Prostate gland (tissue), 2 donors: ENCODE measurements at regions not wholly inside any gene's neighbourhood (a gene's known extent, or its start where the extent isn't known, plus 50 kb on each side); places are given as distances from the start of the nearest gene placed in this dataset.

ENCODE experiments used
- DNase-seq: peaks from one replicate; pipeline ENCODE4 v3.0.0-alpha.2; 2019; ENCODE audit warnings: low spot score
- H3K27ac ChIP-seq, 2 donors: fragments of 200-600 bp; sonication (generic); 2 replicates each; pipeline ENCODE4 v1.5.1; 2017 to 2019
- H3K27me3 ChIP-seq: fragments of 200-600 bp; sonication (generic); replicated peaks from 2 replicates; pipeline ENCODE4 v1.5.1; 2019; ENCODE audit not compliant: insufficient read depth
- H3K36me3 ChIP-seq, 2 donors: fragments of 200-600 bp; sonication (generic); 1 replicate in 1 of 2; 2 replicates in 1 of 2; pipeline versions ENCODE4 v1.5.1 to v1.8.1; 2017 to 2019
- H3K4me1 ChIP-seq: fragments of 200-600 bp; sonication (generic); replicated peaks from 2 replicates; pipeline ENCODE4 v1.5.1; 2019
- H3K4me3 ChIP-seq, 2 donors: fragments of 200-600 bp; sonication (generic); 2 replicates each; pipeline ENCODE4 v1.5.1; 2017 to 2019
- H3K9me3 ChIP-seq: fragments of 200-600 bp; sonication (generic); 2 replicates; pipeline ENCODE4 v1.5.1; 2017
- POLR2A ChIP-seq: fragments of 450-650 bp; IDR thresholded peaks from one replicate; pipeline ENCODE4 v1.6.1; 2016; ENCODE audit warnings: antibody characterized with exemption, mild to moderate bottlenecking
- POLR2AphosphoS5 ChIP-seq: sonication (generic); formaldehyde crosslinking; IDR thresholded peaks from one replicate; pipeline ENCODE4 v1.6.1; 2017; ENCODE audit warnings: antibody characterized with exemption
- WGBS: methylation state at CpG from one replicate; pipeline ENCODE4 v1.1.5; 2018; 5-methylcytosine and 5-hydroxymethylcytosine counted together
- intact Hi-C: fragments of 100-400 bp; cut with DNase I; formaldehyde crosslinking; loops from one replicate; pipeline ENCODE4 v1.14.2; 2022
- TF ChIP-seq, protein P1 (sequence below), 4 experiments: fragments of 200-600 bp in 2 of 4; fragments of 450-650 bp in 2 of 4; sonication (generic) in 2 of 4; IDR thresholded peaks; 1 replicate in 3 of 4; 2 replicates in 1 of 4; pipeline ENCODE4 v1.5.1; 2016 to 2019; ENCODE audit warnings: antibody characterized with exemption in 4 of 4, mild to moderate bottlenecking in 2 of 4, moderate library complexity in 2 of 4

DNA sequence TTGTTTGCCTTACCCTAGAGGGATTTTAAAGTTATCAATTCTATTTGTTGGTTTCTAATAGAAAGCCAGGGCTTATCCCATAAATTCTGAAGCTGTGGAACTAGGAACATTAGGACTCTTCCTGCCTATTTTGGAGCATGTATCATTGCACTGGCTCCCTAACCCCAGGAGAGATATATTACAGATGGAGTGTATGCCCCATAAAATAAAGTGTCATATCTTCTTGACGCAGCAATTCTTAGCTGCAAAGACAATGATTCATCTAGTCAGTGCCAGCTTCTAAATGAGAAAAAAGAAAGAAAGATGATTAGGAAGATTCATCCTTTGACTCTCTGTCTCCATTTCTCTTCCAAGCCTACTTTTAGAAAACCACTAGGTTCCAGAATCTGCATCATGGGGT, 74.8 kb upstream of the MAGI1 start:
- Histone ChIP-seq H3K4me1 (no peaks in the 10 kb centered on the region), H3K27me3 (no peaks in the 10 kb centered on the region), H3K27ac (no peak overlapping the region), H3K9me3 (no peaks in the 10 kb centered on the region), H3K36me3 (no peaks in the 10 kb centered on the region), H3K4me3 (no peak overlapping the region)
- 65% methylated on average over 1 of the region's 1 CpG for WGBS
- DNase-seq = no peak
- TF ChIP-seq POLR2AphosphoS5 = no peak
- TF ChIP-seq POLR2A = no peak
- TF ChIP-seq, protein P1, sequence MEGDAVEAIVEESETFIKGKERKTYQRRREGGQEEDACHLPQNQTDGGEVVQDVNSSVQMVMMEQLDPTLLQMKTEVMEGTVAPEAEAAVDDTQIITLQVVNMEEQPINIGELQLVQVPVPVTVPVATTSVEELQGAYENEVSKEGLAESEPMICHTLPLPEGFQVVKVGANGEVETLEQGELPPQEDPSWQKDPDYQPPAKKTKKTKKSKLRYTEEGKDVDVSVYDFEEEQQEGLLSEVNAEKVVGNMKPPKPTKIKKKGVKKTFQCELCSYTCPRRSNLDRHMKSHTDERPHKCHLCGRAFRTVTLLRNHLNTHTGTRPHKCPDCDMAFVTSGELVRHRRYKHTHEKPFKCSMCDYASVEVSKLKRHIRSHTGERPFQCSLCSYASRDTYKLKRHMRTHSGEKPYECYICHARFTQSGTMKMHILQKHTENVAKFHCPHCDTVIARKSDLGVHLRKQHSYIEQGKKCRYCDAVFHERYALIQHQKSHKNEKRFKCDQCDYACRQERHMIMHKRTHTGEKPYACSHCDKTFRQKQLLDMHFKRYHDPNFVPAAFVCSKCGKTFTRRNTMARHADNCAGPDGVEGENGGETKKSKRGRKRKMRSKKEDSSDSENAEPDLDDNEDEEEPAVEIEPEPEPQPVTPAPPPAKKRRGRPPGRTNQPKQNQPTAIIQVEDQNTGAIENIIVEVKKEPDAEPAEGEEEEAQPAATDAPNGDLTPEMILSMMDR (IDR thresholded peaks at IDR 0.05) = no peak
- intact Hi-C loops = no loop called here

- DNase-seq = no peak
Measured at GRCh38 chr3:66110840-66111239, 72.1 kb upstream of the MAGI1 start.

DNA sequence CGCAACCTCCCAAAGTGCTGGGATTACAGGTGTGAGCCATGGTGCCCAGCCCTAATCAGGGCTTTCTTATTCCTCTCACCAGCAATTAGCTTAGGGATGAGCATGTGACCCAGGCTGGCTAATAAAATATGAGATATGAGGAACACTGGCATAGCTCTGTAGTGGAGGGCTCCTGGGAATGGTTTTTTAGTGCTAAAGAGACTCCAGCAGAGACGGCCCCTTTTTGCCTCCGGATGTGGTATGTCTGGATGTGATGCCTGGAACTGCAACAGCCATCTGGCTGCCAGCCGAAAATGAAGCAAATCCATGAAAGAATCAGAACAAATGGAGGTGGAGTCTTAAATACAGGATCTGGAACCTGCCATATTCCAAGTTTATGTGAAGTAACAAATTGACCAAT, 69.1 kb upstream of the MAGI1 start:
- H3K4me3 ChIP-seq = no peak overlapping the region
- no peaks in the 10 kb centered on the region for H3K27me3 ChIP-seq
- H3K27ac ChIP-seq = no peak overlapping the region
- no peaks in the 10 kb centered on the region for H3K9me3 ChIP-seq
- no peaks in the 10 kb centered on the region for H3K36me3 ChIP-seq
- WGBS = 47% methylated on average over 4 of the region's 4 CpGs
- DNase-seq = no peak
- TF ChIP-seq POLR2A (no peak), POLR2AphosphoS5 (no peak)
- TF ChIP-seq, protein P1 (IDR thresholded peaks at IDR 0.05) = no peak
- intact Hi-C loops = no loop called here
- no peaks in the 10 kb centered on the region for H3K4me1 ChIP-seq

More at GRCh38 chr3:66110840-66111239, 72.1 kb upstream of the MAGI1 start:
- no peaks in the 10 kb centered on the region for H3K27me3 ChIP-seq
- TF ChIP-seq, protein P1 (IDR thresholded peaks at IDR 0.05) = no peak
- no peak for TF ChIP-seq POLR2A
- TF ChIP-seq POLR2AphosphoS5 = no peak
- intact Hi-C loops = no loop called here
- H3K36me3 ChIP-seq = no peaks in the 10 kb centered on the region
- H3K9me3 ChIP-seq = no peaks in the 10 kb centered on the region
- H3K27ac ChIP-seq = no peak overlapping the region
- no peaks in the 10 kb centered on the region for H3K4me1 ChIP-seq
- no peak overlapping the region for H3K4me3 ChIP-seq
- 53% methylated on average over 6 of the region's 6 CpGs for WGBS

GRCh38 chr3:66106788-66107187, 68.1 kb upstream of the MAGI1 start:
- 75% methylated on average over 2 of the region's 2 CpGs for WGBS
- Histone ChIP-seq H3K9me3 (no peaks in the 10 kb centered on the region), H3K4me3 (no peak overlapping the region), H3K27ac (no peak overlapping the region), H3K4me1 (no peaks in the 10 kb centered on the region), H3K36me3 (no peaks in the 10 kb centered on the region), H3K27me3 (no peaks in the 10 kb centered on the region)
- intact Hi-C loops = no loop called here
- TF ChIP-seq, protein P1 (IDR thresholded peaks at IDR 0.05) = no peak
- TF ChIP-seq POLR2A (no peak), POLR2AphosphoS5 (no peak)
- DNase-seq = no peak

DNA sequence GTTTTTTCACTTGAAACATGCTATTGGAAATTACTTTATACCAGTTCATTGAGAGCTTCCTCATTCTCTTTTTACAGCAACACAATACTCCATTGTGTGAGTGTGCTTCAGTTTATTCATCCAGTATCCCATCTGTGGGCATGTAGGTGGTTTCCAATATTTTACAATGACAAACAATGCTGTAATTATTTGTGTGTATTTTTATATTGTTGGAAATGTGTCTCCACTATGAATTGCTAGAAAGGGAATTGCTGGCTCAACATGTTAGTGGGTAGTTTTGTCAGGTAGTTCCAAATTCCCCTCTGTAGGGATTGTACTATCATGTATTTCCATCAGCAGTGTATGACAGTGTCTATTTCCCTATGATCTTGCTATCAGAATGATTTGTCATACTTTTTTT, 65.8 kb upstream of the MAGI1 start:
- H3K27me3 ChIP-seq = no peaks in the 10 kb centered on the region
- DNase-seq = no peak
- H3K9me3 ChIP-seq = no peaks in the 10 kb centered on the region
- no peak overlapping the region for H3K4me3 ChIP-seq
- no peaks in the 10 kb centered on the region for H3K4me1 ChIP-seq
- intact Hi-C loops = no loop called here
- H3K36me3 ChIP-seq = no peaks in the 10 kb centered on the region
- TF ChIP-seq POLR2AphosphoS5 (no peak), POLR2A (no peak)
- TF ChIP-seq, protein P1 (IDR thresholded peaks at IDR 0.05) = no peak
- no peak overlapping the region for H3K27ac ChIP-seq
